ENCODE measurements at regions not wholly inside any gene's neighbourhood (a gene's known extent, or its start where the extent isn't known, plus 50 kb on each side); places are given as distances from the start of the nearest gene placed in this dataset.

- peak overlapping the region; percentile 57 for H3K27ac ChIP-seq
- TF ChIP-seq ZFX (IDR thresholded peaks at IDR 0.05; ENCODE audit: borderline replicate concordance) = no peak
- TF ChIP-seq CTCF (IDR thresholded peaks at IDR 0.05) = no peak
Observed at GRCh38 chr4:74660866-74661265, 133.5 kb downstream of the BTC start.

DNA sequence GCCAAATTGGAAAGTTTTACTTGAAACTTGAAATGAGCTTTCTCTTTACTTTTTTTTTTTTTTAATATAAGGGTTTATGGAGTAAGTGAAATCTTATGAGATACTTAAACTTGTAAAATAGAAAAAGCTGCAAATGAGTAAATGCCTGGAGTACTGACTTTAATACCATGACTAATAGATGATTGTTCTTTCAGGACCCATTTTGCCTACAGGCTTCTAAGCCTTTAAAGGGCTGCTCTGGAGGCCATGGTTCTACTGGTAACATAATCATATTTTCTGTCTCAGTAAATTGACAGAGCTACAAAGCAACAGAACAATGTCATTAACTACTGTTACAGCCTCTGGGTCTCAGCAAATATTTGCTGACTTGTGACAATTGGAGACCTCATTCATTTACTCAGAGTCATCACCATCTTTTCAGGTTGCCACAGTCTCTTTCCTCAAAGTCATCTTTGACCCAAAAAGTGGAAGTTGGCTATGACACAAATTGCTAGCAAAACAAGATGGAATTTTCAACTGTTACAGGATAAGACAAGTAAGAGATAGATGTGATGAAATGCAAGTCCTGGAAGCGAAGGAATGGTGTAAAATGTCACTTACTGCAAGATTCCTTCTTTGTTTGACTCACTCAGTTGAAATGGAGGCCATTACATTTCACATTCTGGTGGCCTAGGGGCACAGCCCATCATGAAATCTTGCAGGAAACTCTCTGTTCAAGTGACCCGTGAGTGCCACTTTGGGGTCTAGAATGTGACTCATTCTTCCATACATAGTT is 132.7 kb downstream of the BTC start:
- H3K27ac ChIP-seq = peak overlapping the region; percentile 57
- TF ChIP-seq ZFX (IDR thresholded peaks at IDR 0.05; ENCODE audit: borderline replicate concordance) = no peak

DNA sequence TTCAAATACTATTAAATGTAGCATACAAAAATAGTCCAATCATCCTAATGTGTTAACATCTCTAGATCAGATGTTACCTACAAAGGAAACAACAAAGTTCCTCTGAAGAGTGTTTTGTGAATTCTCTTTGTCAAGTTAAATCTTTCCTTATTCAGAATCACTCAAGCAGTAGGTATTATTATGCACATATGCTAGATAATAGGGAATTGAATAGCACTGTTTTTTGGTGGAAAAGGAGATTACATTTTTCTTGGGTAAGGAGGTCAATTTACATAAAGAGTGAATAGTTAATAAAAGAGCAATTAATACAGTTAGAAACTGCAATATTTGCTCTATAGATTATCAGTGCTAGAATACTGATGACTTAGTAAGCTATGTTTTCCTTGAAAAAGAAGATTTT is 130.7 kb downstream of the BTC start:
- peak overlapping the region; percentile 7; the same call in 1 of the 2 replicates for H3K27ac ChIP-seq
- TF ChIP-seq ZFX (IDR thresholded peaks at IDR 0.05; ENCODE audit: borderline replicate concordance) = no peak
- no peak for TF ChIP-seq CTCF (IDR thresholded peaks at IDR 0.05)

GRCh38 chr4:74665346-74665745 is 129.0 kb downstream of the BTC start:
- peak overlapping the region; percentile 8; the same call in 1 of the 2 replicates for H3K27ac ChIP-seq
- TF ChIP-seq ZFX (IDR thresholded peaks at IDR 0.05; ENCODE audit: borderline replicate concordance) (no peak), CTCF (IDR thresholded peaks at IDR 0.05) (no peak)

DNA sequence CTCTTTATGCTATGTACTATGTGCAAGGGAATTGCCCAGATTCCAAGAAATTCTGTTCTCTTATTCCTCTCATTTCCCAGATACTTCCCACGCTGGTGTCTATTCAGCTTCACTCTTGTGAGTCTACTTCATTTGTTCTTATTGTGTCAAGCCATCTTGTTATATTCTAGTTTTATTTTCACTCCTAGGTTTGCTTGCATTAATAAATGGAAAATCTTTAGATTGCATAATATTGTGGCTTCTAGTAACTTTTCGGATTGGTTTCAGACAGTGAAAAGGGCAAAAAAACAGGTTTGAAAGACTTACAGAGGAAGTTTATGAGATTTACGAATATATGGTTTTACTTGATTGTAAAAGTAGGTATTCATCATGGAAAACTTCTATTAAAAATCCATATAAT is 128.4 kb downstream of the BTC start:
- TF ChIP-seq CTCF (IDR thresholded peaks at IDR 0.05) (no peak), ZFX (IDR thresholded peaks at IDR 0.05; ENCODE audit: borderline replicate concordance) (no peak)
- H3K27ac ChIP-seq = no peak overlapping the region; the same call in 1 of the 2 replicates

- TF ChIP-seq ZFX (IDR thresholded peaks at IDR 0.05; ENCODE audit: borderline replicate concordance) (no peak), CTCF (IDR thresholded peaks at IDR 0.05) (no peak)
- H3K27ac ChIP-seq = no peak overlapping the region
Observed at GRCh38 chr4:74667438-74667837, 126.9 kb downstream of the BTC start.

- TF ChIP-seq ZFX (IDR thresholded peaks at IDR 0.05; ENCODE audit: borderline replicate concordance) (no peak), CTCF (IDR thresholded peaks at IDR 0.05) (no peak)
- H3K27ac ChIP-seq = no peak overlapping the region; the same call in 1 of the 2 replicates
Observed at GRCh38 chr4:74667944-74668343, 126.4 kb downstream of the BTC start.
